ENCODE measurements at regions not wholly inside any gene's neighbourhood (a gene's known extent, or its start where the extent isn't known, plus 50 kb on each side); places are given as distances from the start of the nearest gene placed in this dataset.

DNA sequence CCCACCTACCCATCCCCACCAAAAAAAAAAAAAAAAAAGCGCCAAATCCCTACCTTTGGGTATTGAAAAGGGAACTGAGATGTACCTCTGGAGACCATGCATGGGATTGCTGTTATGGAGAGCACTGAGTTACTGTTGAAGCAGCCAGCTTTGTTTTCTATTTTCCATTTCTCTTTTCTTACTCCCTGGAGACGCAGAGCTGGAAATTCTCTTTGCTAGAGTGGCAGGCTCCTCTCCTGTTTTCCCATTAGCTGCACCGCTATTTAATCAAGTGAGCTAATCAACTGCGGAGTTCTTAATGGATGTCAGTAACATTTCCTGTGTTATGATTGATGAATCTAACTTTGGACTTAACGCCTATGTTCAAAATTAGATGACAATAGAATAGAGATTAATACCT lies 136.1 kb upstream of the LMCD1 start:
- TF ChIP-seq, protein P1, sequence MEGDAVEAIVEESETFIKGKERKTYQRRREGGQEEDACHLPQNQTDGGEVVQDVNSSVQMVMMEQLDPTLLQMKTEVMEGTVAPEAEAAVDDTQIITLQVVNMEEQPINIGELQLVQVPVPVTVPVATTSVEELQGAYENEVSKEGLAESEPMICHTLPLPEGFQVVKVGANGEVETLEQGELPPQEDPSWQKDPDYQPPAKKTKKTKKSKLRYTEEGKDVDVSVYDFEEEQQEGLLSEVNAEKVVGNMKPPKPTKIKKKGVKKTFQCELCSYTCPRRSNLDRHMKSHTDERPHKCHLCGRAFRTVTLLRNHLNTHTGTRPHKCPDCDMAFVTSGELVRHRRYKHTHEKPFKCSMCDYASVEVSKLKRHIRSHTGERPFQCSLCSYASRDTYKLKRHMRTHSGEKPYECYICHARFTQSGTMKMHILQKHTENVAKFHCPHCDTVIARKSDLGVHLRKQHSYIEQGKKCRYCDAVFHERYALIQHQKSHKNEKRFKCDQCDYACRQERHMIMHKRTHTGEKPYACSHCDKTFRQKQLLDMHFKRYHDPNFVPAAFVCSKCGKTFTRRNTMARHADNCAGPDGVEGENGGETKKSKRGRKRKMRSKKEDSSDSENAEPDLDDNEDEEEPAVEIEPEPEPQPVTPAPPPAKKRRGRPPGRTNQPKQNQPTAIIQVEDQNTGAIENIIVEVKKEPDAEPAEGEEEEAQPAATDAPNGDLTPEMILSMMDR (IDR thresholded peaks at IDR 0.05; ENCODE audit: extremely low read depth in 1 of 2, insufficient read depth in 1 of 2, low read depth in 1 of 2, low read length in 2 of 2): no peak
- TF ChIP-seq POLR2A (IDR thresholded peaks at IDR 0.05; ENCODE audit: low read depth, low read length) (no peak), POLR2AphosphoS5 (IDR thresholded peaks at IDR 0.05; ENCODE audit: insufficient read depth, low read depth, low read length) (no peak), EZH2 (IDR thresholded peaks at IDR 0.05; ENCODE audit: borderline replicate concordance, low read depth, low read length, severe bottlenecking) (no peak), GATA2 (IDR thresholded peaks at IDR 0.05; ENCODE audit: insufficient read depth, insufficient read length, low read depth, low read length) (no peak)
- TF ChIP-seq, protein P2, sequence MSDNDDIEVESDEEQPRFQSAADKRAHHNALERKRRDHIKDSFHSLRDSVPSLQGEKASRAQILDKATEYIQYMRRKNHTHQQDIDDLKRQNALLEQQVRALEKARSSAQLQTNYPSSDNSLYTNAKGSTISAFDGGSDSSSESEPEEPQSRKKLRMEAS (IDR thresholded peaks at IDR 0.05; ENCODE audit: insufficient read depth, insufficient read length): no peak

Measured in endothelial cell of umbilical vein (primary cell).